ENCODE measurements at regions not wholly inside any gene's neighbourhood (a gene's known extent, or its start where the extent isn't known, plus 50 kb on each side); places are given as distances from the start of the nearest gene placed in this dataset.

DNA sequence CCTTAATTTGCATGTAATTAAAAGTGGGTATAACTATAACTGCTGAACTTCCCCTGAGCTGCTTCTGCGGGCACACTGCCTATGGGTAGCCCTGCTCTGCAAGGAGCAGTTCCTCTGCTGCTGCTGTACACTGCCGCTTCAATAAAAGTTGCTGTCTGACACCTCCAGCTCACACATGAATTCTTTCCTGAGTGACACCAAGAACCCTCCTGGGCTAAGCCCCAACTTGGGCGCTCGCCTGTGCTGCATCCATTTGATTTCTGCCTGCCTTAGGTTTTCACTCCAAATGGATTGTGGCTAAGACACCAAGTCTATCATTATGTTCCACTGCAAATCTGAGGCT, 215.7 kb downstream of the ANAPC1 start:
- Histone ChIP-seq H3K9me3 (ENCODE audit: control insufficient read depth in 1 of 2, insufficient read depth in 1 of 2, low read length in 2 of 2) (peaks cover 0 to 4% of the 10 kb centered on the region in 2 experiments), H3K36me3 (ENCODE audit: insufficient read depth, low read length) (no peaks in the 10 kb centered on the region), H3K27ac (ENCODE audit: low read depth in 1 of 2, low read length in 2 of 2) (no peak overlapping the region), H3K4me3 (ENCODE audit: low read length) (no peak overlapping the region), H3K4me1 (ENCODE audit: insufficient read depth, low read length) (no peaks in the 10 kb centered on the region), H3K27me3 (ENCODE audit: control insufficient read depth in 1 of 2, insufficient read depth in 2 of 2, low read length in 2 of 2) (no peaks in the 10 kb centered on the region)
- Mint-ChIP-seq H3K27ac (no peak overlapping the region), H3K36me3 (ENCODE audit: low read depth) (no peaks in the 10 kb centered on the region), H3K27me3 (no peaks in the 10 kb centered on the region), H3K9me3 (no peaks in the 10 kb centered on the region), H3K4me3 (no peak overlapping the region), H3K4me1 (ENCODE audit: low read depth) (no peaks in the 10 kb centered on the region)
- ATAC-seq (ENCODE audit: poor library complexity) (no peak), DNase-seq (no peak)
- CTCF ChIA-PET: no interaction called here
- TF ChIP-seq, protein P1, sequence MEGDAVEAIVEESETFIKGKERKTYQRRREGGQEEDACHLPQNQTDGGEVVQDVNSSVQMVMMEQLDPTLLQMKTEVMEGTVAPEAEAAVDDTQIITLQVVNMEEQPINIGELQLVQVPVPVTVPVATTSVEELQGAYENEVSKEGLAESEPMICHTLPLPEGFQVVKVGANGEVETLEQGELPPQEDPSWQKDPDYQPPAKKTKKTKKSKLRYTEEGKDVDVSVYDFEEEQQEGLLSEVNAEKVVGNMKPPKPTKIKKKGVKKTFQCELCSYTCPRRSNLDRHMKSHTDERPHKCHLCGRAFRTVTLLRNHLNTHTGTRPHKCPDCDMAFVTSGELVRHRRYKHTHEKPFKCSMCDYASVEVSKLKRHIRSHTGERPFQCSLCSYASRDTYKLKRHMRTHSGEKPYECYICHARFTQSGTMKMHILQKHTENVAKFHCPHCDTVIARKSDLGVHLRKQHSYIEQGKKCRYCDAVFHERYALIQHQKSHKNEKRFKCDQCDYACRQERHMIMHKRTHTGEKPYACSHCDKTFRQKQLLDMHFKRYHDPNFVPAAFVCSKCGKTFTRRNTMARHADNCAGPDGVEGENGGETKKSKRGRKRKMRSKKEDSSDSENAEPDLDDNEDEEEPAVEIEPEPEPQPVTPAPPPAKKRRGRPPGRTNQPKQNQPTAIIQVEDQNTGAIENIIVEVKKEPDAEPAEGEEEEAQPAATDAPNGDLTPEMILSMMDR (IDR thresholded peaks at IDR 0.05): no peak
- intact Hi-C loops (cut with DNase I, micrococcal nuclease): no loop called here
- POLR2A ChIA-PET: no interaction called here

DNA sequence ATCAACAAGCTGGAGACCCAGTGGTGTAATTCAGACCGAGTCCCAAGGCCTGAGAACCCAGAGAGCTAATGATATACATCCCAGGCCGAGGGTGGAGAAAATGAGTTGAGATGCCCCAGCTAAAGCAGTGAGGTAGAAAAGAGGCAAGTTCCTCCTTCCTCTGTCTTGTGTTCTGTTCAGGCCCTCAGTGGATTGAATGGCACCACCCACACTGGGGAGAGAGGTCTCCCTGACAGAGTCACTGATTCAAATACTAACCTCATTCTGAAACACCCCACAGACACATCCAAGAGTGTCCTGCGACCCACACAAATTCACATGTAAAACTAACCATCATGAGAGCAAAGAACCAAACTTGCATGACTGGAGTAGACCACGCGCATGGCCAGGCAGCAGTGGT, 215.3 kb downstream of the ANAPC1 start:
- Mint-ChIP-seq H3K4me1 (ENCODE audit: low read depth) (no peaks in the 10 kb centered on the region), H3K4me3 (no peak overlapping the region), H3K9me3 (no peaks in the 10 kb centered on the region), H3K36me3 (ENCODE audit: low read depth) (no peaks in the 10 kb centered on the region), H3K27me3 (no peaks in the 10 kb centered on the region), H3K27ac (no peak overlapping the region)
- Histone ChIP-seq H3K36me3 (ENCODE audit: insufficient read depth, low read length) (no peaks in the 10 kb centered on the region), H3K27ac (ENCODE audit: low read depth in 1 of 2, low read length in 2 of 2) (no peak overlapping the region), H3K4me3 (ENCODE audit: low read length) (no peak overlapping the region), H3K4me1 (ENCODE audit: insufficient read depth, low read length) (no peaks in the 10 kb centered on the region), H3K9me3 (ENCODE audit: control insufficient read depth in 1 of 2, insufficient read depth in 1 of 2, low read length in 2 of 2) (peaks cover 0 to 4% of the 10 kb centered on the region in 2 experiments), H3K27me3 (ENCODE audit: control insufficient read depth in 1 of 2, insufficient read depth in 2 of 2, low read length in 2 of 2) (no peaks in the 10 kb centered on the region)
- TF ChIP-seq, protein P1 (IDR thresholded peaks at IDR 0.05): no peak
- DNase-seq: no peak
- ATAC-seq (ENCODE audit: poor library complexity): no peak
- intact Hi-C loops (cut with DNase I, micrococcal nuclease): no loop called here
- CTCF ChIA-PET: interaction anchor here (1.0 kb wide), 1 partner anchor 17 kb away, joined by 3 read pairs; no protein-coding TSS in a partner anchor
- POLR2A ChIA-PET: no interaction called here

DNA sequence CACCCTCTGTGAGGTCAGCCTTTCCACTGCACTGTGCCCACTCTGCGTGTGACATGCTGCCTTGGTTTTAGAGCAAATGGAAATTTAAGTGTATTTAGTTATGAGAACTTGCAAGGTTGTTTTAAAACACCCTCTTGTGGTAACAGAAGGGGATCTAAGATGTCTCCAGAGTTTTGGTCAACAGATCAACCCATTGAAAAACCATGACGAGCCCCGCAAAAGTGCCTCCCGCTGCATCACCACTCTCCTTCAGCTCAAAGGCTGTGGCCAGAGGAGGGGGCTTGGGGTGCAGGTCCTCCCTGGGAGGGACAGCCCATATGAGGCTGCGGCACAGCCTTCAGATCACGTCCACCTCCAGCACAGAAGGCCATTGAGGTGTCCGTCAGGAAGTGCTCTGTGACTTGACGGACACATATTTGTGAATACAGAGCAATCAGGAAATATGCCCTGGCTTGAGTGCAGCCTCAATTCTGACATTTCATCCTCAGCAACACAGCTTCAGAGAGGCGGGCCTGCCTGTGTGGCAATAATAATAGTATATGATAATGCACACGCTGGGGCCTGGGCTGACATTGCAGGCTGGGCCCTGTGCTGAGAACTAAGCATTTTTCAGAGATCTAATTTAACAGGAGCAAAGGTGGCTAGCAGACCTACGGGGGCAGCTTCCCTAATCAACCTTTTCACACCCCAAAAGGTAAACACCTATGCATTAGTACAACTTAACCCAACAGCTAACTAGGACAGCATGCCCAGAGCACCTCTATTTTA, 213.9 kb downstream of the ANAPC1 start:
- Histone ChIP-seq H3K27ac (ENCODE audit: low read depth in 1 of 2, low read length in 2 of 2) (no peak overlapping the region), H3K9me3 (ENCODE audit: control insufficient read depth in 1 of 2, insufficient read depth in 1 of 2, low read length in 2 of 2) (peaks cover 0 to 4% of the 10 kb centered on the region in 2 experiments), H3K4me1 (ENCODE audit: insufficient read depth, low read length) (no peaks in the 10 kb centered on the region), H3K27me3 (ENCODE audit: control insufficient read depth in 1 of 2, insufficient read depth in 2 of 2, low read length in 2 of 2) (no peaks in the 10 kb centered on the region), H3K36me3 (ENCODE audit: insufficient read depth, low read length) (no peaks in the 10 kb centered on the region), H3K4me3 (ENCODE audit: low read length) (no peak overlapping the region)
- H3K9me3 Mint-ChIP-seq: no peaks in the 10 kb centered on the region
- H3K27me3 Mint-ChIP-seq: no peaks in the 10 kb centered on the region
- no peak overlapping the region for H3K4me3 Mint-ChIP-seq
- POLR2A ChIA-PET: no interaction called here
- ATAC-seq (ENCODE audit: poor library complexity) (no peak), DNase-seq (no peak)
- intact Hi-C loops (cut with DNase I, micrococcal nuclease): no loop called here
- H3K27ac Mint-ChIP-seq: no peak overlapping the region
- no peaks in the 10 kb centered on the region for H3K4me1 Mint-ChIP-seq (ENCODE audit: low read depth)
- no peaks in the 10 kb centered on the region for H3K36me3 Mint-ChIP-seq (ENCODE audit: low read depth)
- CTCF ChIA-PET: no interaction called here
- TF ChIP-seq, protein P1 (IDR thresholded peaks at IDR 0.05): no peak
